Left lobe of liver (tissue), 2 donors: ENCODE measurements at regions not wholly inside any gene's neighbourhood (a gene's known extent, or its start where the extent isn't known, plus 50 kb on each side); places are given as distances from the start of the nearest gene placed in this dataset.

Source experiments
- ATAC-seq: fragments of 200-7000 bp; cut with Tn5 transposase; one replicate; pipeline ENCODE4 v1.9.1; 2020; ENCODE audit warnings: mild to moderate bottlenecking, moderate library complexity
- DNase-seq: peaks from one replicate; pipeline ENCODE4 v3.0.0-alpha.2; 2020; ENCODE audit warnings: low spot score
- donor health status: DM: no; HTN: no; CAD: no; lungs with moderate emphysema.
- donor health status: DM: no; HTN: yes; CAD: no.

- DNase-seq, result no peak
Observed at GRCh38 chr11:111044751-111045406, 200.6 kb upstream of the POU2AF2 start.

DNA sequence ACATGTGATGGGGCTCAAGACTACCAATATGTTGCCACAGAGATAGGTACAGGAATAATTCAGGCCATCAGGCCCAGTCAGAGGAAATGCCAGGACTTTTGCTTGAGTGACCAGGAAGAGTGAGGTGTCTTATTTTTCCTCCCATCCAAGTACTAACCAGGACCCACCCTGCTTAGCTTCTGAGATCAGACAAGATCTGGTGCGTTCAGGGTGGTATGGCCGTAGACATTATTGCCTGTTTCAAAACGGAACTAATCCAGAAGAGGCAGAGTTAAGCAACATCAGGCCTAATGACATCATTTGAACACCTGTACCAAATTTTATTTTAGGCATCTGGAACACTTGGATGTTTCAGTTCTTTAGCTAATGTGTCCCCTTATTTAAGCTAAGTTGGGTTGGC is 205.5 kb upstream of the POU2AF2 start:
- DNase-seq (no peak), ATAC-seq (no peak)

More at GRCh38 chr11:111044751-111045406, 200.6 kb upstream of the POU2AF2 start:
- no peak for ATAC-seq

DNA sequence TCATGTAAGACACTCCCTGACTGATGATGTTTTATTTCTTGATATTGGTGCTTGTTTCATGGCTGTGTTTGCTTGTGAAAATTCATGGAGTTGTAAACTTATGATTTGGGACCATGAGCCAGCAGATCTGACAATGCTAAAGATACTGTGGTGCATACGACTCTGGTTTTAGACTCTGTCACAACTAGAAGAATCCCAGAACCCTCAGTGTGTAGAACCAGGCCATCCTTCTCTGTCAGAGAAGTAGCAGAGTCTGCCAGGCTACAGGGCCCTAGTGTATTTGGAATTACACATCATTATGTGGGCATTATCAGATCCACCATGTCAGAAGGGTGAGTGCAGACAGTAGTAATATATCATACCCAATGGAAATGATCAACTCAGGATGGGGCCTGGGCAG is 209.8 kb upstream of the POU2AF2 start:
- no peak for ATAC-seq
- no peak for DNase-seq

DNA sequence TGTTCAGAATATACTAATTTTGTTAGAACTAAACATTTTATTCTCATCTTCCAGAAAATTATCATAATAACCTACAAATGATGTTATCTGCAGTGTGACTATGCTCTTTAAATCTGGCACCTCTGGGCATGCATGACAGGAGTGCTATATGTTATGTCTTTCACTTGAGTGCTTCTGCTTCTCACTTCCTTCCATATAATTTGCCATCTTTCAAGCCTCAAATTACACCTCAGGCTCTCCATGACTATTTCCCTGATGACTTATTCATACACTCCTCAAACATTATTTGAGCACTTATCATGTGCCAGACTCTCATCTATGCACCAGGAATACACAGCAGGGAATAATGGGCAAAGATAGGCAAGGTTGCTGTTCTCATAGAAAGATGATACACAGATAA is 219.3 kb upstream of the POU2AF2 start:
- ATAC-seq (no peak), DNase-seq (no peak)

DNA sequence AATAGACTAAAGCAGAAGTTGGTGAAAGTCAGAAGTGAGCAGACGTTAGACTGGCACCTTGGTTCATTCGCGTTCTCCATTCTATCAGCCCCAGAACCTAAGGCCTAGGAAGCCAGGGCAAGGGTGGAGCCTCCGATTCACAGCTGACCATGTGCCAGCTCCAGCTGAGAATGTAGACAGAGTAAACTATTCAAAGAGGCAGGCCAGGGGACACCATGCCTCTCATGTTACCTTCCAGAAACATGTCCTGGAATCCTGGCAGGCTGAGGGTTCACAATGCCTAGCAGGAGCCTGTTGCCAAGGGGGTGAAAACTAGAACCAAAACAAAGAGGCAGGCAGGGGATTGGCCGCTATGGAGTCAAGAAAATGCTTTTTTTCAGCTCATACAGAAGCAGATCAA is 224.4 kb upstream of the POU2AF2 start:
- peak; percentile 77 for ATAC-seq
- DNase-seq, result peak; percentile 53

DNA sequence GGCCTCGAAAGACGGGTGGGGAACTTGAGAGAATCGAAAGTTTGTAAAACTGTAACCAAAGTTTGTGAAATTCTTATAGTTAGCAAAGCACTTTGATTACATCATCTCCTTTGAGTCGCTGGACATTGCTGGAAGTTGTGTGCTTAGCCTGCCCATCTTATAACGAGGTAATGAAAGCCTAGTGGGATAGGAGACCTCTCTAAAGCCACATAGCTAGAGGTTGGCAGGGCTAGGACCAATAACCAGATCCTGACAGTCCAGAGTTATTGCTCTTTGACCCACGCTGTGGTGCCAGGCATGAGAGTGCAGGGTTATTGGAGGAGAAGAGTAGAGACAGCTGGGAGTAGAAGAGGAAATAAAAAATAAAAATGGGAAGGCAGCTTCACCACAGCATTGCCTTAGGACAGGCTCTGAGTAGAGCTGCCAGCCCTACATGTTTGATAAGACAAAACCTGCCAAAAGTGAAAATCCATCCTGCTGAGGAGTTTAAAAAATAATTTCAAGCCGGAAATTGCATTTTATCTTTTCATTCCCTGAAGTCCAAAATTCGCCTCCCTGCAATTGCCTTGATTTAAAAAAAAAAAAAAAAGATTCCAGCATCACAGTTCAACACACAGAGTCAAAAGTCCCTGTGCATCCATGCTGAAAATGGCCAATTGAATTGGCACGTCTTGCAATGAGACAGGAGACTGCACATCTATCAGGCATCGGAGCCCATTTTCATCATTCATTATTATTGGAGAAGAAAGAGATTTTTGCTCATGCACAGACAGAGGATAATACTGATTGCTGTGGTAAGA is 225.5 kb upstream of the POU2AF2 start:
- DNase-seq (peak; percentile 54), ATAC-seq (peak; percentile 89)

- no peak for DNase-seq
- ATAC-seq, result peak; percentile 16
Observed at GRCh38 chr11:111019451-111019850, 226.1 kb upstream of the POU2AF2 start.

- no peak for ATAC-seq
- no peak for DNase-seq
Observed at GRCh38 chr11:111018566-111018965, 227.0 kb upstream of the POU2AF2 start.

DNA sequence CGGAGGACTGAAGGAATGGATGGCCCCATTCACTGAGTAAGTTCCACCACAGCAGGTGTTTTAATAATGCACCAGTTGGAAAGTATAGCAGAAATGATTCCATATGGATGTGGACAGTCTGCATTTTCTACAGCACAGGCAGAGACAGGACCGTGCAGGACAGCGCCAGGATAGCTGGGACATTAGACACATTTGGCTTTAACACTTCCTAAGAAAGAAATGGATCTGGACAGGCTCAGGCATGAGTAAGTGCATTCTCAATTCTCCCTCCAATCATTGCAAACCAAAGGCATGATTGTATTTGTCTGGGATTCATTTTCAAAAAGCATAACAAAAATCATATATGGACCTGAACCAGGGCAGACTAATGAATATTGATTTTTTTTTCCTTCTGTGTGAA is 233.0 kb upstream of the POU2AF2 start:
- DNase-seq (no peak), ATAC-seq (no peak)

GRCh38 chr11:111011275-111011594 is 234.3 kb upstream of the POU2AF2 start:
- ATAC-seq (no peak), DNase-seq (no peak)

- no peak for DNase-seq
- ATAC-seq, result no peak
Observed at GRCh38 chr11:111010391-111011274, 234.9 kb upstream of the POU2AF2 start.

DNA sequence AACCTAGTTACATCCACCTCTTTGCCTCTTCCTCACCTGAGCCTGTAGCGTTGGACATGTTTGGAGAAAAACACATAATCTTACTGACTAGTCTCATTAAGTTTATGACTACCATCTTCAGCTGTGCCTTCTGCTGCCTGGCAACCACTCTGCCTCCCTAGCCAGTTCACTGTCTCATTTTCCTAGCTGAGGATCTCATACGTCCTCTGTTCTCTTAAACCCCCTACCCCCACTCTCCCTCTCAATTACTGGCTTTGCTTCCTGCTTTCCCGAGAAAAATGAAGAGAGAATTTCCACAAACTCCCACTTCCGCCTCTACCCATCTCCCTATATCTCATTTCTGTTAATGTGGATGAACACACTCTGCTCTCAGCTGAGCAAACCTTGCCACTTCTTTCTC is 239.3 kb upstream of the POU2AF2 start:
- ATAC-seq (no peak), DNase-seq (no peak)

DNA sequence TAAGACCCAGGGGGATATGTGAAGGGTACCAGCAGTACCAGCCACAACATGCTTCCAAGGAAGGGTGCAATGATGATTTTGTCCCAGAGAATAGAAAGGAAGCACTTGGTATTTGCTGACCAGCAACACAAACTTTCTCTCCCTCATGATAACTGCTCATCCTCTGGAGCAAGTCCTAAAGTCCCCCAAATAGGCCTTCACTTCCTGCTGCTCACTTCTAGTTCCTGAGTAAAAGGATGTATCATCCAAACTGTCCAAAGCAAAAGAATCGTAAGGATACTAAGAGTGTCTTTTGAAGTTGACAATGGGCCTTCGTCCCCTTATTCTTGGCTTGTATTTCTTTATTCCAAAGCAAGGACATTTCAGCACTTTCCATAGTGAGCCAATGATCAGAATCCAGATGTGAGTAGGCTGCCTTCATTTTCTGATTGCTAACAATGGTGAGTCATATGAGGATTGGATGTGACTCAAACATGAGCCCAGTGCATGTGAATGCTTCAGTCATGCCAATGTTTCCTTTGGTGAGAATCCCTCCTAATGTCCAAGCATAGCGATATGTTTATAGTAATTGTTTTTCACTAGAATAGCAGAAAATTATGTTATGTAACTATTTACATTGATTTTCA is 243.4 kb upstream of the POU2AF2 start:
- ATAC-seq (no peak), DNase-seq (no peak)

- DNase-seq (no peak), ATAC-seq (no peak)
Observed at GRCh38 chr11:111001081-111001430, 244.5 kb upstream of the POU2AF2 start.

DNA sequence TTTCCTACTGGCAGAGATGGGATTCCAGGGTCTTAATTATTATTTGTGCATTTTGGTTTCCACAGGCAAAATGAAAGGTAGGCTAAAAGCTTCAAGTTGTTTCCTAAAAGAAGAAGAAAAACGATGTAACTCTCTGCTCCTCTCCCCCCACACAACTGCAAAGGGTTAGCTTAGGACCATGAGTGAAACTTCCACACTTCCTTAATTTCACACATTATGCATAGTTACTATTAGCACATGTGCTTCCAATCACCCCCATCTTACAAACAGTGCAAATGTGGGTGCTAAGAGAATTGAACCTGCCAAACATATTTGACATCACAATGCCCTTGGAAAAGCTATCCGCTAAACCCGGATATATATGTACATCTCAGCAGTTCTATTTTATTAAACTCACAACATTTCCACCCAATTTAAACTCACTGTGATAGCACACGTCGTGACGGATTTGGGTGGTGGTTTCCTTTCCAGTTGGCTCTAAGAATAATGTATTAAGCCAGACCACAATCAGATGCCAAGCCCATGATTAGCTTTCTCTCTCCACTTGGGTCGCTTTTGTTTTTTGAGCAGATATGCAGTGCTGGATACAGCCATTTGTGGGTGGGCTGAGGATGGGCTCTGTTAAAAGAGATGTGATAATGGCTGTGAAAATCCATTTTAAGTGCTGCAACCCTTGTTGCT is 245.0 kb upstream of the POU2AF2 start:
- ATAC-seq (no peak), DNase-seq (no peak)

- DNase-seq, result no peak
- no peak for ATAC-seq
Observed at GRCh38 chr11:110992481-110992880, 253.0 kb upstream of the POU2AF2 start.

- no peak for DNase-seq
- ATAC-seq, result peak; percentile 73
Observed at GRCh38 chr11:110991661-110992355, 253.7 kb upstream of the POU2AF2 start.

GRCh38 chr11:110990311-110990710 is 255.2 kb upstream of the POU2AF2 start:
- no peak for ATAC-seq
- DNase-seq, result no peak

- peak; percentile 93 for ATAC-seq
- peak; percentile 80 for DNase-seq
Observed at GRCh38 chr11:110989428-110990133, 255.9 kb upstream of the POU2AF2 start.
